ENCODE measurements at regions not wholly inside any gene's neighbourhood (a gene's known extent, or its start where the extent isn't known, plus 50 kb on each side); places are given as distances from the start of the nearest gene placed in this dataset.

GRCh38 chr4:85244638-85245037 is 230.3 kb upstream of the ARHGAP24 start:
- TF ChIP-seq TSHZ2 (CRISPR knock-in tag; IDR thresholded peaks at IDR 0.05) = no peak
- no peak for TF ChIP-seq ARNTL (CRISPR knock-in tag; IDR thresholded peaks at IDR 0.05; ENCODE audit: borderline replicate concordance, low read depth)
- no peak for TF ChIP-seq BACH2 (CRISPR knock-in tag; IDR thresholded peaks at IDR 0.05; ENCODE audit: borderline replicate concordance)
- TF ChIP-seq ZNF565 (CRISPR knock-in tag; conservative IDR thresholded peaks at IDR 0.05; ENCODE audit: low read depth) = no peak
- TF ChIP-seq PATZ1 (CRISPR knock-in tag; IDR thresholded peaks at IDR 0.05; ENCODE audit: borderline replicate concordance) = no peak
- TF ChIP-seq ZFP3 (CRISPR knock-in tag; IDR thresholded peaks at IDR 0.05) = no peak
- no peak for TF ChIP-seq TCF4 (CRISPR knock-in tag; IDR thresholded peaks at IDR 0.05; ENCODE audit: borderline replicate concordance)
- no peak for TF ChIP-seq OSR1 (CRISPR knock-in tag; IDR thresholded peaks at IDR 0.05)
- TF ChIP-seq CSDC2 (CRISPR knock-in tag; IDR thresholded peaks at IDR 0.05) = no peak
- no peak for TF ChIP-seq RARB (CRISPR knock-in tag; IDR thresholded peaks at IDR 0.05)
